GM12865 (cell line): ENCODE measurements at regions not wholly inside any gene's neighbourhood (a gene's known extent, or its start where the extent isn't known, plus 50 kb on each side); places are given as distances from the start of the nearest gene placed in this dataset.
"Not testable (repeated sequence)": the region's sequence is repeated elsewhere in the genome, so short reads cannot be mapped to it uniquely, and the experiment has no call there.

ENCODE experiments used
- DNase-seq: peaks from one replicate; pipeline ENCODE4 v3.0.0; 2010; ENCODE audit warnings: low read depth
- H3K4me3 ChIP-seq: 2 replicates; pipeline ENCODE4 v1.5.1; 2011; ENCODE audit warnings: mild to moderate bottlenecking, low read depth, low read length, control low read depth
- CTCF ChIP-seq: IDR thresholded peaks from 2 replicates; pipeline ENCODE4 v1.5.1; 2011; ENCODE audit warnings: low read length, control low read depth, low read depth, inconsistent platforms; ENCODE audit not compliant: insufficient read depth; ENCODE audit errors: missing control alignments

GRCh38 chr3:135426508-135426907 lies 539.0 kb upstream of the PPP2R3A start:
- DNase-seq: no peak
- no peak for TF ChIP-seq CTCF
- no peak overlapping the region for H3K4me3 ChIP-seq

DNA sequence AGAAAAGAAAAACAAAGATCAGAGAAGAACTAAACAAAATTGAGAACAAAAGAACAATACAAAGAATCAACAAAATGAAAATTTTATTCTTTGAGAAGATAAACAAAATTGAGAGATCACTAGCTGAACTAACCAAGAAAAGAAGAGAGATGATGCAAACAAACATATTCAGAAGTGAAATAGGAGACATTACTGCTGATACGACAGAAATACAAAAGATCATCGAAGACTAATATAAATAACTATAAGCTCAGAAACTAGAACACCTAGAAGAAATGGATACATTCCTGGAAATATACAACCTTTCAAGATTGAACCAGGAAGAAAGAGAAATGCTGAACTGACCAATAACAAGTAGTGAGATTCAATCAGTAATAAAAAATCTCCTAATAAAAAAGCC lies 533.1 kb upstream of the PPP2R3A start:
- no peak for TF ChIP-seq CTCF
- no peak overlapping the region for H3K4me3 ChIP-seq
- no peak for DNase-seq

DNA sequence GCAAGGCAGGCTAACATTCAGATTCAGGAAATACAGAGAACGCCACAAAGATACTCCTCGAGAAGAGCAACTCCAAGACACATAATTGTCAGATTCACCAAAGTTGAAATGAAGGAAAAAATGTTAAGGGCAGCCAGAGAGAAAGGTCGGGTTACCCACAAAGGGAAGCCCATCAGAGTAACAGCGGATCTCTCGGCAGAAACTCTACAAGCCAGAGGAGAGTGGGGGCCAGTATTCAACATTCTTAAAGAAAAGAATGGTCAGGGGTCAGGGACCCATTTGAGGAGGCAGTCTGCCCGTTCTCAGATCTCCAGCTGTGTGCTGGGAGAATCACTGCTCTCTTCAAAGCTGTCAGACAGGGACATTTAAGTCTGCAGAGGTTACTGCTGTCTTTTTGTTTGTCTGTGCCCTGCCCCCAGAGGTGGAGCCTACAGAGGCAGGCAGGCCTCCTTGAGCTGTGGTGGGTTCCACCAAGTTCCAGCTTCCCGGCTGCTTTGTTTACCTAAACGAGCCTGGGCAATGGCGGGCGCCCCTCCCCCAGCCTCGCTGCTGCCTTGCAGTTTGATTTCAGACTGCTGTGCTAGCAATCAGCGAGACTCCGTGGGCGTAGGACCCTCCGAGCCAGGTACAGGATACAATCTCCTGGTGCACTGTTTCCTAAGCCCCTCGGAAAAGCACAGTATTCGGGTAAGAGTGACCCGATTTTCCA lies 526.5 kb upstream of the PPP2R3A start:
- not testable (repeated sequence) for DNase-seq, H3K4me3 ChIP-seq

DNA sequence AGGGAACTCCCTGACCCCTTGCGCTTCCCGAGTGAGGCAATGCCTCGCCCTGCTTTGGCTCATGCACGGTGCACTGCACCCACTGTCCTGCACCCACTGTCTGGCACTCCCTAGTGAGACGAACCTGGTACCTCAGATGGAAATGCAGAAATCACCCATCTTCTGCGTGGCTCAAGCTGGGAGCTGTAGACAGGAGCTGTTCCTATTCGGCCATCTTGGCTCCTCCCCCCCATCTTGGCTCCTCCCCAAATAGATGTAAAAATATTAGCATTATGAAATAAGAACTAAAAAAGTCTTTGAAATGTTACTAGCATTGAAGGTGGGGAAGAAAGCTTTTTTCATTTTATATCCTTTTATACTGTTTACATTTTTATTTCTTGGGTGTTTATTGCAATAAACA lies 525.9 kb upstream of the PPP2R3A start:
- not testable (repeated sequence) for DNase-seq, H3K4me3 ChIP-seq

GRCh38 chr3:135440233-135440632 lies 525.3 kb upstream of the PPP2R3A start:
- TF ChIP-seq CTCF: no peak
- no peak overlapping the region for H3K4me3 ChIP-seq
- no peak for DNase-seq

DNA sequence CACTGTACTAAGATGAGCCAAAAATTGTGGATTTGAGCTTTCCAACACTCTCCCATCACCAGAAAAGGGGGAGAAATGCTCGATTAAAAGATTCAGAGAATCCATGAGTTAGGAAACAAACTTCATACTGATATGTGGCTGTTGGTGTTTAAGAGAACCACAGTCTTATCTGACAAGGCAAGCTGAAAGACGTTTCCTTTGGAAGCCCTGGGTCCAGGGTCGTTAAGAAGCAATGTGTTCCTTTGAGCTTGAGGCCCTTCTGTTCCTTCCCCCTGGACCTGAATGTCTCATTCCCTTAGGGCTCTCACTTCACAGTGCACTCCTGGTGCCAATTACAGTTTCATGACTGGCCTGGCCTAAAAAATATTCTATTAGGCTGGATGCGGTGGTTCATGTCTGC lies 524.8 kb upstream of the PPP2R3A start:
- H3K4me3 ChIP-seq: no peak overlapping the region
- TF ChIP-seq CTCF: no peak

DNA sequence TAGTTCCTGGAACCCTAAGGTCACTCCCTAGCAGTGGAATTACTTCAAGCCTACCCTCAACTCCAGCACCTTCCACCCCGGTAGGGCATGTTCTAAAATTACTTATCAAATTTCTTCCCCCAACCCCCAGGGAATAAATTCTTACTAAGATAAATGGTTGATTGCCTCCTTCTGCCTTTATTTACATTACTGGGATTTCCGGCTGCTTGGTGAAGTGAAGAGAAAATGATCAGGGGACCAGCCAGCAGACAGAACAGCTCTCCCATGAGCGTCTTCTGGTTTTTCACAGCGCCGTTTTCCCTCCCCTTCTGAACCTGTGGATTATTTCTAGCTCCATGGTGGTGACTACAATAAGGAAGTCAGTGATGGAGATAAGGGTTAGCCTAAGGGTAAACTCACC lies 521.5 kb upstream of the PPP2R3A start:
- DNase-seq: no peak
- no peak for TF ChIP-seq CTCF
- H3K4me3 ChIP-seq: no peak overlapping the region

More for the DNA sequence above, 524.8 kb upstream of the PPP2R3A start:
- no peak for DNase-seq

DNA sequence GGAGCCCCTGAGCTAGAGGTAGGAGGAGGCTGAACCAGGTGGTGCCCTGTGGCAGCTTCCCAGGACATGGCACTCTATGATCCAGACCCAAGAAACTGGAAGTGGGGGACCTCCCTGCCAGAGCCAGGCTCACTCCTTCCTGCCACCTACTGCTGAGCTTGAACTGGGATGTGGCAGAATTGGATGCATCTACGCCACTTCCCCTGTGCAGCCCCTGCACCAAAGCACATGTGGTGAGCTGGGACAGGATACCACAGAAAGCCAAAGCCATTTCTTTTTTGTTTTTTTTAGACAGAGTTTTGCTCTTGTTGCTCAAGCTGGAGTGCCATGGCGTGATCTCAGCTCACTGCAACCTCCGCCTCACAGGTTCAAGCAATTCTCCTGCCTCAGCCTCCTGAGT lies 518.0 kb upstream of the PPP2R3A start:
- no peak for TF ChIP-seq CTCF
- H3K4me3 ChIP-seq: no peak overlapping the region
- DNase-seq: no peak
